RWPE2 (cell line): ENCODE measurements at regions not wholly inside any gene's neighbourhood (a gene's known extent, or its start where the extent isn't known, plus 50 kb on each side); places are given as distances from the start of the nearest gene placed in this dataset.

ENCODE experiments used
- ATAC-seq: fragments of 200-7000 bp; cut with Tn5 transposase; 3 replicates; pipeline ENCODE4 v1.9.1; 2021; ENCODE audit warnings: low read depth
- DNase-seq: peaks from one replicate; pipeline ENCODE4 v3.0.0-alpha.2; 2020; ENCODE audit warnings: low spot score
- H3K27ac ChIP-seq: fragments of 450-650 bp; 2 replicates; pipeline ENCODE4 v1.5.1; 2017; ENCODE audit warnings: mild to moderate bottlenecking; ENCODE audit not compliant: poor library complexity, severe bottlenecking
- H3K27me3 ChIP-seq: fragments of 250-450 bp; sonication (Bioruptor Pico); 2 replicates; pipeline ENCODE4 v1.5.1; 2021; ENCODE audit warnings: mild to moderate bottlenecking, moderate library complexity; ENCODE audit not compliant: insufficient read depth, poor library complexity, severe bottlenecking
- H3K36me3 ChIP-seq: fragments of 250-450 bp; sonication (Bioruptor Pico); 2 replicates; pipeline ENCODE4 v1.5.1; 2020; ENCODE audit warnings: low read depth, mild to moderate bottlenecking, moderate library complexity
- H3K4me1 ChIP-seq: fragments of 250-450 bp; sonication (Bioruptor Pico); 2 replicates; pipeline ENCODE4 v1.5.1; 2021; ENCODE audit warnings: mild to moderate bottlenecking, moderate library complexity; ENCODE audit not compliant: insufficient read depth, poor library complexity, severe bottlenecking
- H3K4me3 ChIP-seq: fragments of 250-450 bp; sonication (Bioruptor Pico); 2 replicates; pipeline ENCODE4 v1.5.1; 2021; ENCODE audit warnings: mild to moderate bottlenecking, moderate library complexity; ENCODE audit not compliant: severe bottlenecking
- H3K9me3 ChIP-seq: fragments of 250-450 bp; sonication (Bioruptor Pico); 2 replicates; pipeline ENCODE4 v1.5.1; 2021; ENCODE audit warnings: mild to moderate bottlenecking, moderate library complexity; ENCODE audit not compliant: severe bottlenecking
- CTCF ChIP-seq: fragments of 450-650 bp; IDR thresholded peaks from one replicate; pipeline ENCODE4 v1.5.1; 2017; ENCODE audit warnings: mild to moderate bottlenecking, moderate library complexity; ENCODE audit not compliant: poor library complexity, severe bottlenecking

- no peaks in the 10 kb centered on the region for H3K4me1 ChIP-seq
- DNase-seq (no peak), ATAC-seq (no peak)
- no peaks in the 10 kb centered on the region for H3K9me3 ChIP-seq
- no peak overlapping the region for H3K27ac ChIP-seq
- no peaks in the 10 kb centered on the region for H3K36me3 ChIP-seq
- no peak overlapping the region for H3K4me3 ChIP-seq
- peaks cover 5% of the 10 kb centered on the region for H3K27me3 ChIP-seq
- no peak for TF ChIP-seq CTCF
Observed at GRCh38 chr18:47748093-47748796, 182.2 kb downstream of the SMAD2 start.

- DNase-seq, result no peak
- Histone ChIP-seq H3K36me3 (no peaks in the 10 kb centered on the region), H3K4me1 (no peaks in the 10 kb centered on the region), H3K27ac (no peak overlapping the region), H3K27me3 (peaks cover 7% of the 10 kb centered on the region), H3K4me3 (no peak overlapping the region), H3K9me3 (no peaks in the 10 kb centered on the region)
- ATAC-seq, result no peak
- no peak for TF ChIP-seq CTCF
Observed at GRCh38 chr18:47747260-47747795, 183.1 kb downstream of the SMAD2 start.

GRCh38 chr18:47746615-47747014 is 183.8 kb downstream of the SMAD2 start:
- ATAC-seq (no peak), DNase-seq (no peak)
- H3K4me3 ChIP-seq, result no peak overlapping the region
- no peak overlapping the region for H3K27ac ChIP-seq
- no peak for TF ChIP-seq CTCF
- no peaks in the 10 kb centered on the region for H3K4me1 ChIP-seq
- H3K9me3 ChIP-seq, result no peaks in the 10 kb centered on the region
- H3K27me3 ChIP-seq, result peaks cover 14% of the 10 kb centered on the region
- no peaks in the 10 kb centered on the region for H3K36me3 ChIP-seq

- Histone ChIP-seq H3K27me3 (peaks cover 15% of the 10 kb centered on the region), H3K4me1 (no peaks in the 10 kb centered on the region), H3K27ac (no peak overlapping the region), H3K4me3 (no peak overlapping the region), H3K36me3 (no peaks in the 10 kb centered on the region), H3K9me3 (no peaks in the 10 kb centered on the region)
- ATAC-seq (no peak), DNase-seq (no peak)
- no peak for TF ChIP-seq CTCF
Observed at GRCh38 chr18:47745227-47745626, 185.2 kb downstream of the SMAD2 start.

GRCh38 chr18:47737956-47738355 is 192.5 kb downstream of the SMAD2 start:
- no peak for TF ChIP-seq CTCF
- Histone ChIP-seq H3K36me3 (no peaks in the 10 kb centered on the region), H3K27me3 (peaks cover 25% of the 10 kb centered on the region), H3K9me3 (no peaks in the 10 kb centered on the region), H3K4me1 (no peaks in the 10 kb centered on the region), H3K4me3 (no peak overlapping the region), H3K27ac (no peak overlapping the region)
- DNase-seq (no peak), ATAC-seq (no peak)
